HG03342 (cell line): ENCODE measurements at regions not wholly inside any gene's neighbourhood (a gene's known extent, or its start where the extent isn't known, plus 50 kb on each side); places are given as distances from the start of the nearest gene placed in this dataset.

Source experiments
- ATAC-seq: cut with Tn5 transposase; IDR thresholded peaks from one replicate; pipeline ENCODE4 v1.9.1; 2021; ENCODE audit warnings: mild to moderate bottlenecking, moderate library complexity; ENCODE audit not compliant: unreplicated experiment

GRCh38 chr2:109070290-109070689 is 58.7 kb upstream of the SH3RF3 start:
- no peak for ATAC-seq

- no peak for ATAC-seq
Observed at GRCh38 chr2:109069331-109070194, 59.4 kb upstream of the SH3RF3 start.

- no peak for ATAC-seq
Observed at GRCh38 chr2:109068811-109069210, 60.2 kb upstream of the SH3RF3 start.

GRCh38 chr2:109067631-109068125 is 61.3 kb upstream of the SH3RF3 start:
- ATAC-seq, result no peak

- no peak for ATAC-seq
Observed at GRCh38 chr2:109066917-109067597, 61.9 kb upstream of the SH3RF3 start.

GRCh38 chr2:109066501-109066900 is 62.5 kb upstream of the SH3RF3 start:
- no peak for ATAC-seq

- no peak for ATAC-seq
Observed at GRCh38 chr2:109065391-109065734, 63.6 kb upstream of the SH3RF3 start.

- ATAC-seq, result no peak
Observed at GRCh38 chr2:109064660-109065390, 64.2 kb upstream of the SH3RF3 start.

- no peak for ATAC-seq
Observed at GRCh38 chr2:109062859-109063700, 65.9 kb upstream of the SH3RF3 start.

- ATAC-seq, result no peak
Observed at GRCh38 chr2:109062145-109062858, 66.7 kb upstream of the SH3RF3 start.

GRCh38 chr2:109061736-109062135 is 67.3 kb upstream of the SH3RF3 start:
- ATAC-seq, result no peak

- no peak for ATAC-seq
Observed at GRCh38 chr2:109060496-109060895, 68.5 kb upstream of the SH3RF3 start.

- ATAC-seq, result no peak
Observed at GRCh38 chr2:109059474-109060165, 69.4 kb upstream of the SH3RF3 start.

- ATAC-seq, result no peak
Observed at GRCh38 chr2:109058802-109059201, 69.8 kb upstream of the EDAR start.

- no peak for ATAC-seq
Observed at GRCh38 chr2:109058191-109058632, 69.2 kb upstream of the EDAR start.

- no peak for ATAC-seq
Observed at GRCh38 chr2:109057686-109058085, 68.7 kb upstream of the EDAR start.

- ATAC-seq, result no peak
Observed at GRCh38 chr2:109055435-109055834, 66.4 kb upstream of the EDAR start.

GRCh38 chr2:109054865-109055264 is 65.8 kb upstream of the EDAR start:
- no peak for ATAC-seq

GRCh38 chr2:109053716-109054115 is 64.7 kb upstream of the EDAR start:
- ATAC-seq, result no peak
